Limb (tissue), 2 donors: ENCODE measurements at regions not wholly inside any gene's neighbourhood (a gene's known extent, or its start where the extent isn't known, plus 50 kb on each side); places are given as distances from the start of the nearest gene placed in this dataset.
"Not testable (repeated sequence)": the region's sequence is repeated elsewhere in the genome, so short reads cannot be mapped to it uniquely, and the experiment has no call there.

Experiments used
- DNase-seq, 2 donors: peaks; one replicate each; pipeline ENCODE4 v3.0.0-alpha.2; 2016; ENCODE audit errors: extremely low spot score in 2 of 2

- DNase-seq = no peak
Observed at GRCh38 chr2:34234823-34235222, 635.7 kb upstream of the FAM98A start.

GRCh38 chr2:34229998-34230397 lies 630.9 kb upstream of the FAM98A start:
- DNase-seq = no peak

- no peak for DNase-seq
Observed at GRCh38 chr2:34215174-34215573, 616.1 kb upstream of the FAM98A start.

GRCh38 chr2:34210382-34210781 lies 611.3 kb upstream of the FAM98A start:
- not testable (repeated sequence) for DNase-seq

- DNase-seq = no peak
Observed at GRCh38 chr2:34204560-34204959, 605.5 kb upstream of the FAM98A start.

- no peak for DNase-seq
Observed at GRCh38 chr2:34201099-34201498, 602.0 kb upstream of the FAM98A start.

- DNase-seq = no peak
Observed at GRCh38 chr2:34199971-34200370, 600.9 kb upstream of the FAM98A start.

GRCh38 chr2:34193164-34193563 lies 594.1 kb upstream of the FAM98A start:
- DNase-seq = no peak

- no peak for DNase-seq
Observed at GRCh38 chr2:34188464-34189303, 589.6 kb upstream of the FAM98A start.

GRCh38 chr2:34179511-34179910 lies 580.4 kb upstream of the FAM98A start:
- no peak for DNase-seq

- no peak for DNase-seq
Observed at GRCh38 chr2:34178482-34178881, 579.4 kb upstream of the FAM98A start.

GRCh38 chr2:34176693-34177092 lies 577.6 kb upstream of the FAM98A start:
- no peak for DNase-seq

- no peak for DNase-seq
Observed at GRCh38 chr2:34174506-34174905, 575.4 kb upstream of the FAM98A start.

GRCh38 chr2:34162231-34162630 lies 563.1 kb upstream of the FAM98A start:
- DNase-seq = no peak

- no peak for DNase-seq
Observed at GRCh38 chr2:34161549-34161948, 562.5 kb upstream of the FAM98A start.

- DNase-seq = no peak
Observed at GRCh38 chr2:34159901-34160300, 560.8 kb upstream of the FAM98A start.

- no peak for DNase-seq
Observed at GRCh38 chr2:34153484-34153883, 554.4 kb upstream of the FAM98A start.

- DNase-seq = no peak
Observed at GRCh38 chr2:34147780-34148179, 548.7 kb upstream of the FAM98A start.

- DNase-seq = no peak
Observed at GRCh38 chr2:34143149-34143548, 544.0 kb upstream of the FAM98A start.

GRCh38 chr2:34142531-34143008 lies 543.5 kb upstream of the FAM98A start:
- DNase-seq = not testable (repeated sequence)

- DNase-seq = not testable (repeated sequence)
Observed at GRCh38 chr2:34133065-34133464, 534.0 kb upstream of the FAM98A start.

- no peak for DNase-seq
Observed at GRCh38 chr2:34126279-34126678, 527.2 kb upstream of the FAM98A start.
